ENCODE measurements at regions not wholly inside any gene's neighbourhood (a gene's known extent, or its start where the extent isn't known, plus 50 kb on each side); places are given as distances from the start of the nearest gene placed in this dataset.

DNA sequence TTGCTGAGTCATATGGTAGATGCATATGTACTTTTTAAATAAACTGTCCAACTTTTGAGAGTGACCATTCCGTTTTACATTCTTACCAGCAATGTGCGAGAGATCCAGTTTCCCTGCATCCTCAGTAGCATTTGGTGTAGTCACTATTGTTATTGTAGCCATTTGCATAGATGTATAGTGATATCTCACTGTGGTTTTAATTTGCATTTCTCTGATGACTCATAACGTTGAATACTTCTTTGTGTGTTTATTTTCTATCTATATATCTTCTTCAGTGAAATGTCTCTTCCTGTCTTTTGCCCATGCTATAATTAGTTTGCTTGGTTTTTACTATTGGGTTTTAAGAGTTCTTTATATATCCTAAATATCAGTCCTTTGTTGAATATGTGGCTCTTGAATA, 255.7 kb upstream of the GRM7 start:
- TF ChIP-seq, protein P1, sequence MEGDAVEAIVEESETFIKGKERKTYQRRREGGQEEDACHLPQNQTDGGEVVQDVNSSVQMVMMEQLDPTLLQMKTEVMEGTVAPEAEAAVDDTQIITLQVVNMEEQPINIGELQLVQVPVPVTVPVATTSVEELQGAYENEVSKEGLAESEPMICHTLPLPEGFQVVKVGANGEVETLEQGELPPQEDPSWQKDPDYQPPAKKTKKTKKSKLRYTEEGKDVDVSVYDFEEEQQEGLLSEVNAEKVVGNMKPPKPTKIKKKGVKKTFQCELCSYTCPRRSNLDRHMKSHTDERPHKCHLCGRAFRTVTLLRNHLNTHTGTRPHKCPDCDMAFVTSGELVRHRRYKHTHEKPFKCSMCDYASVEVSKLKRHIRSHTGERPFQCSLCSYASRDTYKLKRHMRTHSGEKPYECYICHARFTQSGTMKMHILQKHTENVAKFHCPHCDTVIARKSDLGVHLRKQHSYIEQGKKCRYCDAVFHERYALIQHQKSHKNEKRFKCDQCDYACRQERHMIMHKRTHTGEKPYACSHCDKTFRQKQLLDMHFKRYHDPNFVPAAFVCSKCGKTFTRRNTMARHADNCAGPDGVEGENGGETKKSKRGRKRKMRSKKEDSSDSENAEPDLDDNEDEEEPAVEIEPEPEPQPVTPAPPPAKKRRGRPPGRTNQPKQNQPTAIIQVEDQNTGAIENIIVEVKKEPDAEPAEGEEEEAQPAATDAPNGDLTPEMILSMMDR (IDR thresholded peaks at IDR 0.05; ENCODE audit: borderline replicate concordance, extremely low read depth, low read length, poor library complexity, severe bottlenecking), result no peak
- no peak for TF ChIP-seq EZH2 (IDR thresholded peaks at IDR 0.05; ENCODE audit: borderline replicate concordance, low read depth, low read length, severe bottlenecking)

Measured in DND-41 (cell line).